ENCODE measurements at regions not wholly inside any gene's neighbourhood (a gene's known extent, or its start where the extent isn't known, plus 50 kb on each side); places are given as distances from the start of the nearest gene placed in this dataset.

- TF ChIP-seq CTCF (IDR thresholded peaks at IDR 0.05): no peak
- no peak for TF ChIP-seq TCF7L2 (IDR thresholded peaks at IDR 0.05; ENCODE audit: low read depth, low read length)
- TF ChIP-seq SIN3A (IDR thresholded peaks at IDR 0.05; ENCODE audit: borderline replicate concordance, insufficient read depth, low read depth, low read length): no peak
Measured at GRCh38 chr7:42476255-42476654, 239.2 kb upstream of the GLI3 start.
